ENCODE measurements at regions not wholly inside any gene's neighbourhood (a gene's known extent, or its start where the extent isn't known, plus 50 kb on each side); places are given as distances from the start of the nearest gene placed in this dataset.
"Not testable (repeated sequence)": the region's sequence is repeated elsewhere in the genome, so short reads cannot be mapped to it uniquely, and the experiment has no call there.

DNA sequence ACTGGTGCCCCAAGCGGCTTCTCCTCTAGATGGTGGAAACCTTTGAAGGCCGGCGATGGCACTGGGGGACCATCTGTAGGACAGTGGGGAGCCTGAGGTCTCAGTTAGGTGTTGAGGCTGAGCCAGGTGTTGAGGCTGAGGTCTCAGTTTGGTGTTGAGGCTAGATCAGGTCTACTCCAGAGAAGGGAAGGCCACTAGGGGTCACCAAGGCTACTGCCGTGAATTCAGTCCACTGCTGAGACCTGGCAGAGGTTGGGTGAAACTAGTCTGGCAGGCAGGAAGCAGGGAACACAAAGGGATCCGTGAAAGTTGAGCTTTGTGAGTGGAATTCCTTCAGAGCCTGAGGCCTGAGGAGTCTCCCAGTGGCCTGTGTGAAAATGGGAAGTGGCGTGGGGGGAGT is 123.8 kb upstream of the FGF3 start:
- in situ Hi-C loops (cut with MboI; ENCODE audit: low sequenced_read_pairs) = no loop called here

DNA sequence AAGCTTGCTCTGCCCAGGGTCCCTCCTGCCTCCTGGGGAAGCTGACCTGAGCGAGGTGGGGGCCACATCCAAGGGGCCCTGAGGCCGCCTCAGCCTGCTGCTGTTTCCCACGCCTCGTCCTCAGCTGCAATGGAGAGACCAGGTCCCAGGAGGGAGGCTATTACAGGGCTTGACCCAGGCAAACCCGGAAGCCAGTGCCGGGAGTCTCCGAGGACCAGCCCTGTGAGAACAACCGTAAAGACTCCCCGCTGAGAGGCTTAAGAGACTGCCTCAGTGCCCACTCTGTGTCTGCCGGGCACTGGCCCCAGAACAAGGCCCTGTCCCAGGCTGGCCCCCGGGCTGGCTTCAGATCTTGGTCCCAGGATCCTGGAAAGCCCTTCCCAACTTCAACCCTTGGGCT is 124.3 kb upstream of the FGF3 start:
- in situ Hi-C loops (cut with MboI; ENCODE audit: low sequenced_read_pairs) = no loop called here

DNA sequence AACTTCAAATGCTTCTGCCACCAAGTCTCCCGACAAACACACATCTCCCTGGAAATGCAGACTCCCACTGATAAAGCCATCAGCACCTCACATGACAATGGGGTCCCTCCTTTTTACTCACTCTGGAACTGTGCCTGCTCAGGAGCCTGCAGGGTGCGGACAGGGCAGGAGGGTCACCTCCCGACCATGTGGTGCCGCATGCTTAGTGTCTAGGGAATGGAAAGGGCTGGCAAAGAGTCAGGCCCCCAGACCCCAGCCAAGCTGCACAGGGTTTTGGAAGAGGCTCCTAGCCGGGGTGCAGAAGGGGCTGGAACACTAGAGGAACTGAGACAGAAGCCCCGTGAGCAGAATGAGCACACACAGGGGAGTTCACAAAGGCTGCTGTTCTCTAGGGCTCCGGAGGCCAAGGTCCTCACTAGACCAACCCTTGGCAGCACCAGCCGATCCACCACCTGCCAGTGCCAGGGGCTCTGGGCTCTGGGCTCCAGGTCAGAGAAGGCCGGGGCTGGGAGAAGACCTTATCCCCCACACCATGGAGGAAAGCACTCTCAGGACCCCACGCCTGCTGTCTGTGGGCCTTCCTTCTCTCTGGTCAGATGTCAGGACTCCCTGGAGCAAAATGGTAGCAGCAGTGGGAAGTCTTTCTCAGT is 125.1 kb upstream of the FGF3 start:
- in situ Hi-C loops (cut with MboI; ENCODE audit: low sequenced_read_pairs) = no loop called here

DNA sequence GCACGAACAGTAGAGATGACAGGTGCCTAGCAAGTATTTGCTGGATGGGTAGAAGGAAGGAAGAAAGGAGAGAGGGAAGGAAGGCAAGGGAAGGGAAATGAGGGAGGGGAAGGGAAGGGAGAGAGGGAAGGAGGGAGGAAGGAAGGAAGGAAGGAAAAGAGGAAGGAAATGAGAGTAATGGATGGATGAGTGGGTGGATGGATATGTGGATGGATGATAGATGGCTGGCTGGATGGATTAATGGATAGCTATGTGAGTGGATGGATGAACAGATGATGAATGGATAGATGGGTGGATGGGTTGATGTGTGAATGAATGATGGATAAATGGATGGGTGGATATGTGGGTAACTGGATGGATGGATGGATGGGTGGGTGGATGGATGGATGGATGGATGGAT is 125.9 kb upstream of the FGF3 start:
- in situ Hi-C loops (cut with MboI; ENCODE audit: low sequenced_read_pairs) = no loop called here

DNA sequence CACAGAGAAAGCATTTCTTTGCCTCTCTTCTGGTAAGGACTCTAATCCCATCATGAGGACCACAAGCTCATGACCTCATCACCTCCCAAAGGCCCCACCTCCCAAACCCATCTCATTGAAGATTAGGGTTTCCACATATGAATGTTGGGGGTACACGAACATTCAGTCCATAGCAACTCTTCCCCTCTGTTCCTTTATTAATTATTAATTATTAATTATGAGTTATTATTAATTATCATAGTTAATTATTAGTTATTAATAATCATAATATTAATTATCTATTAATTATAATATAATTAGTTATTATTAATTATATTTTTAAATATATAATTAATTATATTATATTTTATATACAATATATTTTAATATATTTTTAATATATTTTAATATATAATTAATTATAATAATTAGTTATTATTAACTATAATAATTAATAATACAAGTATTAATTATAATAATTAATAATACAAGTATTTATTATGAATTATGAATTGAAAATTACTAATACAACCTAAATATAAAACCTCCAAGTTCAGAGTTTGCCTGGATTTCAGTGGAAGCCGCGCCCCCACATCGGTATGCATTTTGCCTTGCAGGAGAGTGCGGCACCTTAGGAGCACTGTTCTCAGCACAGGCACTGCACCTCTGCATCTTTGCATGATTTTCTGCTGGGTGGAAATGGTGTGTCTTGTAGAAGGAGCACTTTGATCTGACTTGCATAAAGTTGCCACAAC is 128.0 kb upstream of the FGF3 start:
- in situ Hi-C loops (cut with MboI; ENCODE audit: low sequenced_read_pairs) = no loop called here

DNA sequence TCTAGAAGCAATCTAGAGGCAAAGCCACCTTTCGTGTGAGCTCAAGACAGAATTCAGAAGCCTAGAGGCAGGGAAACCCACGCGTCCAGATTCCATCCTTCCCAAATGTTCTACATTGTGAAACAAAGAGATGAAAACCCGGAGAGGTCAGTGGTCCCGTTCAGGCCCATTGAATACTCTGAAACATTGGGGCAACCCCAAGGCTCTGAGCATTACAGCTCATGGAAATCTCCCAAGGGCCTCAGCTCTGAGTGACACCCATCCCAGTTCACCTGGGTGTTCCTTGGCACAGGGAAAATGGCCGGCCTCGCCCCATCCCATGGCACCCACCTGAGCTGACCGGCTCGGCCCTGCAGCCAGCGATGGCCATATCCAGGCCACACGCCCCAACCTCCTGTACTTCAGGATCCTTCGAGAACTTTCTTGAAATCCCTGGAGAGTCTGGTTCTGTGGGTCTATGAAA is 128.6 kb upstream of the FGF3 start:
- in situ Hi-C loops (cut with MboI; ENCODE audit: low sequenced_read_pairs) = no loop called here

DNA sequence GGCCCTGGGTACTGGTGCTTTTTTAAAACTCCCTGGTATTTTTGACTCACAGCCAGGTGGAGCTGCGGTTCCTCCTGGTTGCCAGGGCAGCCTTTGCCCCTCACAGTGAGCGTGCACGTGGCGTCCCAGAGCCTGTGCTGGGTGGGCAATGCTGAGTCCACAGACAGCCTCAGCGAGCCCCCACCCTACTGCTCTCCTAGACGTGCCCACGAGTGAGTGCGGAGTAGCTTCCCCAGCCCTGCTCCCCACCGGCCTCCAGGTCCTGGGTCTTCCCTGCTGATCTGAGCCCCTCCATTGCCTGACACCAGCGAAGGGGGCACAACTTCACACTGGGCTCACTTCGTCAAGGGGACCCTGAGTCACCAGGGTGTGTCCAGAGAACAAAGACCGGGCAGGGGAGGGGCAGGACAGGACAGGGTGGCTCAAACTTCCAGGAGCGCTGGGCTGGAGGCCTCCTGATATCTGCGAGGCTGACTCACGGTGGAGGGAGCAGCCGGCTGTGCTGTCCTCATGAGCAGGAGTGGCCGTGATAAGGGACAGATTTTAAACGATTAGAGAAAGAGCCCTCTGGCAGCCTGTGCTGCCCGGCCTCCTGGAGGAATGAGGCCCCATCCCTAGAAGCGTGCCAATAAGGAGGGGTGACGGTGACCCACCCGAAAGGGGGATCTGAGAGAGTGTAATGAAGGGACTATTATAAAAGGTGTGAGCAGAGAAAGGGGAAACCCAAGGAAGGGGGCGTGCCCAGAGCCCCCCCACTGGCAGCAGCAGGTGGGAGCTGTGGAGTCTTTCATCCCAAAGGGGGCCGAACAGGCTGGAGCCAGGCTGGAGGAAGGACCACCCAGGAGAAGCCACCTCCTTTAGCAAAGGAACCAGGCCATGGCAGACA is 129.3 kb upstream of the FGF3 start:
- in situ Hi-C loops (cut with MboI; ENCODE audit: low sequenced_read_pairs) = no loop called here

DNA sequence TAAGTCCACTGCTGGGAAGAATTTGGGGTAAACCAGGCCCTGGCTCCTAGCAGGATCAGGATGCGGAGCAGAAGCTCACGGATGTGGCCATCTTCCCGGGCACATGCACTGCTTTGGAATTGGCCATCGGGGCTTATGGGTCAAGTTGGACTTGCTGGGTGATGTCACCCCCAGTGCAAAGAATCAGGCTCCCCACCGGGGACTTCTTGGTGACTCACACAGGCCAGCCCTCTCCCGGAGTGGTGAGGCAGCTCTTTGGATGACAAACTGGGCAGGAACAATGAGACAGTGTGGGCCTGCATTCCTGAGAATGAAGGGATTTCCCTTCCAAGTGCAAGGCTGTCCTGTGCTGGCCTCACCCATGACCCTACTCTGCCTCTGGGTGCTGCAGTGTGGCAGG is 128.8 kb upstream of the ANO1 start:
- in situ Hi-C loops (cut with MboI; ENCODE audit: low sequenced_read_pairs) = no loop called here

DNA sequence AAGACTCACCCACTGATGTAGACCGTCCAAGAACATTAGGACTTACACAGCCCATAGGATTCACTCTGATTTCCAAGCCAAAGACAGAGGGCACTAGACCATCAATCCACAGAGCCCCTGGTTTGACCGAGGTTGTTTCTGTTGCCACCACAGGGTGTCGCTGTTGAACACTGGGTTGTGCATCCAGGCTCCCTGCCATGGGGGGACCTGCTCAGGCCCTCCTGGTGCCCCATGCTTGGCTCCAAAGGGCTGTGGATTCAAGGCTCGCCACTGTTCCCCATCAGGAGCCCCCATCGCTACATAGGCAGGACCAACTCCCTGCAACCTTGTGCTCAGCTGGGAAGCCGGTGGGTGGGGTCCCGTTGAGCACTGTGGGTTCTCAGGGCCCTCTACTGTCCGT is 128.0 kb upstream of the ANO1 start:
- in situ Hi-C loops (cut with MboI; ENCODE audit: low sequenced_read_pairs) = no loop called here

DNA sequence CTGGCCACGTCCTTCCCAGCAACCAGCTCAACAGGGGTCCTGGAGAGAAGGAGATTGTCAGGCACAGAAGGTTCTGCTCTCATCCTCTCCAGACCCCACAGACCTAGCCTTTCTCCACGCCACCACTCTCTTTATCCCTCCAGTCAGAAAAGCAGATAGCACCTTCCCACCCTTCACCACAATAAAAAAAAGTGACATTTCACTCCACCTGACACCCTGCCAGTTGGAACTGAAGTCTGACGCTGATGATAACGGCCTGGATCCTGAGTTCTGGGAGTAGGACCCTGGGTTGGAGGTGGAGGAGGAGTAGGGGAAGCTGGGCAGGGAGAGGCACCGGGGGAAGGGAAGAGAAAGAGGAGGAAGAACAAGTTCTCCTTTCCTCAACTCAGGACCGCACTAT is 127.5 kb upstream of the ANO1 start:
- in situ Hi-C loops (cut with MboI; ENCODE audit: low sequenced_read_pairs) = no loop called here

DNA sequence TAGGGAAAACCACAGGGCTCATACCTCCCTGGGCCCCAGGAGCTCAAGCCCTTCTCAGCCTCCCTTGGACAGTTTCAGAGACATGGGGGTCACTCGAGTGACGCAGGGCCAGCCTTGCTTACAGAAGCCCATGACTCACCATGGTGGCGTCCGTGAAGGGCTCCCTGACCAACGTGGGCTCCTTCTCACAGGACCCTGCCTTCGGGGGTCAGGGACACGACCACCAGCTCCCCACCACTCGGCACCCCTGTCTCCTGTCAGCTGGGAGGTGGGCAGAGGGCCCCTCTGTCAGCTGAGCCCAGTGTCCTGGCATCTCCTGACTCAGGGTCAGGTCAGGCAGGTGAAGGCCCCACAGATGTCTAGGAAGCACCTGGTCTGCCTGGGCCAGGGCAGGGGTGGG is 126.3 kb upstream of the ANO1 start:
- in situ Hi-C loops (cut with MboI; ENCODE audit: low sequenced_read_pairs) = no loop called here

DNA sequence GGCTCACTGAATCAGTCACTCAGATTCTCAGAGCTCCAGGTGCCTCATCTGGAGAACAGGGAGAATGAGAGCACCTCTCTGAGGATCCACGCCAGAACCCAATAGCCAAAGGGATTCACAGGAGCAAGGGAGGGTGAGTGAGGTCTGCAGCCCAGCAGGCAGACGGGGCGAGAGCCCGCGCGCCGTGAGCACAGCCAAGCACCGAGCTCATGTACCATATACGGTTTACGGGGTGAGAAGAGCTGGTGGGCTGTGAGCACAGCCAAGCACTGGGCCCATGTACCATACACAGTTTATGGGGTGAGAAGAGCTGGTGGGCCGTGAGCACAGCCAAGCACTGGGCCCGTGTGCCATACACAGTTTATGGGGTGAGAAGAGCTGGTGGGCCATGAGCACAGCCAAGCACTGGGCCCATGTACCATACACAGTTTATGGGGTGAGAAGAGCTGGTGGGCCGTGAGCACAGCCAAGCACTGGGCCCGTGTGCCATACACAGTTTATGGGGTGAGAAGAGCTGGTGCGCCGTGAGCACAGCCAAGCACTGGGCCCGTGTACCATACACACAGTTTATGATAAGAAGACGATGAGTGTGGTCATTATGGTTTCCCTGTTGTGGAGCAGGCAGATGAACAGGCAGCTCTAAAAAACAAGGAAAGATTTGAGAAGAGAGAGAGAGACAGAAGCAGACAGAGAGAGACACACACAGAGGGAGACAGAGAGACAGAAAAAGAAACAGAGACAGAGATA is 125.7 kb upstream of the ANO1 start:
- in situ Hi-C loops (cut with MboI; ENCODE audit: low sequenced_read_pairs) = not testable (repeated sequence)

DNA sequence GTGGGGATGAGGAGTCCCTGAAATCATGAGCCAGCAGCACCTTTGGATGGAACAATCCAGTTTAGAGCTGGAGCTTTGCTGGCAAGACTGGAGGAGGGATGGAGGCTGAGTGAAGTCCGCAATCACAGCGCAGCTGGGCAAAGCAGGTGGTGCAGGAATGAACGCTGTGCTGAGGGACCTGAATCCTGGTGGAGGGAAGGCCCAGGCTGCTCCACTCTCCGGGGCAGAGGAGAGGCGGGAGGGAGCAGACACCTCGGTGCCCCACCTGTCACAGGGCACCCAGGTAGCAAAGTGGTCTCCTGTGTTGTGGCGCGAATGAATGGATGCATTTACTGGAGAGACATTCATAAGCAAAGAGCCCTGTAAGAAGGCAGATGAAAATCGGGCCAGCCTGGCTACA is 124.8 kb upstream of the ANO1 start:
- in situ Hi-C loops (cut with MboI; ENCODE audit: low sequenced_read_pairs) = no loop called here

DNA sequence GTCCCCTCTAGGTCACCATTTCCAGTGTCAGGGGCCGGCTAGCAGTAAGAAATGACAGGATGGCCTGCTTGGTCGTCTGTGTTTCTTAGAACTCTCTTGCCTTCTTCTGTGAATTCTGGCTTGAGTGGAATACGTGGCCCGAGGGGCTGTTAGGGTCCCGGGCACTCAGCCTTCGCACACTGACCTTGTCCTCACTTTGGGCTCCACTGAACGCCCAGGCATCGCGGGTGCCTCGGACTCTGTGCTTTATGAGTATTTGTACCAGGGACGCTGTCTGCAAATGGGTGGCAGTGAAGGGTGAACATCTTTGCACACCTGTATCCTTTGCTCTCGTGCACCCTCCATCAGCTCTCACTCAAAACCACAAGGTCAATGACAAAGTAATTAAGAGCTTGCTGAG is 123.4 kb upstream of the ANO1 start:
- in situ Hi-C loops (cut with MboI; ENCODE audit: low sequenced_read_pairs) = no loop called here

DNA sequence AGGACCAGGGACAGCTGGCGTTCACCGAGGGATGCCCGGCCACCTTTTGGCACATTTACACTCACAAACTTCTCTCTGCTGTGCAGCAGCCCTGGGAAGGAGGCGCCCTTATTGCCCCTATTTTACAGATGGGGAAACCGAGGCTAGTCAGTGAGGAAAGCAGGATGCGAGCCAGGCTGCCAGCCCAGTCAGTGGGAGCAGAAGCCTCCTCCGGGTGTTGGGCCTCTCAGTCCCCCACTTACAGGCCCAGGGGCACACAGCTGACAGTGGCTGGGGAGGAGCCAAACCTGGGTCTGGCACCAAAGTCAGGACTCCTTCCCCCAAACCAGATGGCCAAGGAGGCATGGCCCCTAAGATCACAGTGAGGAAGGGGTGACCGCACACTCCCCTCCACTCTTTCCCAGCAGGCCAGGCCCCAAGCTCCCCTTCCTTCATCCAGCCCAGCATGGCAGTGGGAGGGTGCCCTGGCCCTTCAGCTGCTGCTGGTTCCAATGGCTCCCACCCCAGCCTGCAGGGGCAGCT is 121.4 kb upstream of the ANO1 start:
- in situ Hi-C loops (cut with MboI; ENCODE audit: low sequenced_read_pairs) = no loop called here

DNA sequence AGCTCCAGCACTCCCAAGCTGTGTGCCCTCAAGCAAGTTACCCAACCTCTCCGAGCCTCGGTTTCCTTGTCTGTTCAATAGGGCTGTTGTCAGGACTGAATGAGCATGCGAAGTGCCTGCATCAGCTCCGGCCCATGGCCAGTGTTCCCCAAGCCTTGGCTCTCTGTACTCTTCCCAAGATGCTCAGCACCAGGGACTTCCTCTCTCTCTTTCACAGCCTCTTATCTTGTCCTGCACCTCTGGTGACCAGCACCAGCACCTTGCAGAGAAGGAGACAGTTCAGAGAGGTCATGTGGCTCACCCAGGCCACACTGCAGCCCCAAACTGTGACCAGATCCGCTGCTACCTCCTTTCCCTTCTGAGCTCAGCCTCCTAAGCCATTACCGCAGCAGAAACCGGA is 120.3 kb upstream of the ANO1 start:
- in situ Hi-C loops (cut with MboI; ENCODE audit: low sequenced_read_pairs) = no loop called here

DNA sequence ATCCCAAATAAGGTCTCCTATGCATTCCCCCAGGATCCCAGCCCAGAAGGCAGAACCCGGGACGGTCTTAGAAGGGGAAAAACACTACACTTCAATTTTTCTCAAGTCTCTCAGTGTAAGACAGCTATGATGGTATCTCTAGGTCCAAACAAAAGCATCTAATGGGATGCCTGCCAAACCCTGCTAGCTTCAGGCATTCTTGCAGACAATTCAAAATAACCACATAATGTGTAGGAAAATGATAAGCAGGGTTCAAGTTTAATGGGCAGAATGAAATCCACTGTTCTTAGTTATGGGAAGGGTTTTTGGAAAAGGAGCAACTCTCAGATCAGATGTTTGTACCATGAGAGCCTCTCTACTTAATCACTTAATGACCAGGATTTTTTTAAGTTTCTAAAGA is 119.8 kb upstream of the ANO1 start:
- in situ Hi-C loops (cut with MboI; ENCODE audit: low sequenced_read_pairs) = no loop called here

DNA sequence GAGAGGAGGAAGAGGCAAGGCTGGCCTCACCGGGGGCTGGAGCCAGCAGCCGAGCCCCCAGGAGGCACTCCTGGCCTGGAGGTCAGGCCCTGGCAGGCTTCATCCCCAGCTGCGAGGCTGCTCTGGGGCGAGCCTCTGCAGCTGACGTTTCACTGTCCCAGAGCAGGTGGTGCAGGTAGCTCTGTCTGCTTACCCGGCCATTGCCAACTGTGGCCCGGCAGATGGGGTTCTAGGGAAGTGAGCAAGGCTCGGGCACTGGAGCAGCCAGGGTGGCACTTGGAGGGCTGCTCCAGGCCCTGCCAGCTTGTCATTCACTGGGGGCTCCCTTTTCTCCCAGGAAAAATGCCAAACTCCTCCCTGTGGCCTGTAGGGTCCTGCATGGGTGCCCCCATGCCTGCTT is 118.7 kb upstream of the ANO1 start:
- in situ Hi-C loops (cut with MboI; ENCODE audit: low sequenced_read_pairs) = no loop called here

DNA sequence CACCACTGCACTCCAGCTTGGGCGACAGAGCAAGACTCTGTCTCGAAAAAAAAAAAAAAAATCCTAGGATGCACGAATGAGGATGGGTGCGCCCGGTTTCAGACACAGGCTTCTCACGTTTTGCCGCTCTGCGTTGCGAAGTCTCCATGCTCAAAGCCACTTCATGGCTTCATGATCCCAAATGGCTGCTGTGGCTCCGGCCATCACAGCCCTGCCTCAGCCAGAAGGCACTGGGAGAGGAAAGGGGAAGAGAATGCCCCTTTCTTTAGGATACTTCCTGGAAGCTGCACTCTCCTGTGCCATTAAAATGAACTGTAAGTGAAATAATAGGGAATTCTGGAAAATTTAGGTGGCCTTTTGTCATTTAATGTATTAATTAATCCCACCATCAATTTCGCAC is 116.4 kb upstream of the ANO1 start:
- in situ Hi-C loops (cut with MboI; ENCODE audit: low sequenced_read_pairs) = no loop called here

DNA sequence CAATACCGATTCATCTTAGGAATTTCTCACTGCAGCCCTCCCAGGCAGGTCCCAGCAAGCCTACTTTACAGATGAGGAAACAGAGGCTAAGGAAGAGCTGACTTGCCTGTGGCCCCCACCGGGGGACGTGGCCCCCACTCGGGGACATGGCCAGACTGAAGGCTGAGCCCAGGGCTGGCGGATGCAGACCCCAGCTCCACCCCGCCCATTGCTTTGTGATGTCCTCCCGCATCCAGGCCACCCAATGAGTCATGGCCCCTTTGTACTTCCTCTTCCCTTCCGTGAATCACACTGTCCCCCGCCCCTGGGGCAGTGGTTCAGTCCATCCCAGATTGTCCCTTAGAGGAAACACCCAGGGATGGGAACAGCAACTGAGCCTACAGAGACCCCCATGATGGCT is 116.0 kb upstream of the ANO1 start:
- in situ Hi-C loops (cut with MboI; ENCODE audit: low sequenced_read_pairs) = no loop called here

All from HL-60/S4 treated with phorbol 12-myristate 13-acetate at 8.2 ng/mL for 4 days and 3 days (cell line).